DOHH2 (cell line): ENCODE measurements at regions not wholly inside any gene's neighbourhood (a gene's known extent, or its start where the extent isn't known, plus 50 kb on each side); places are given as distances from the start of the nearest gene placed in this dataset.
"Not testable (repeated sequence)": the region's sequence is repeated elsewhere in the genome, so short reads cannot be mapped to it uniquely, and the experiment has no call there.

ENCODE experiments used
- CTCF ChIP-seq: fragments of 200-600 bp; sonication (generic); IDR thresholded peaks from one replicate; pipeline ENCODE4 v1.5.1; 2014; ENCODE audit warnings: antibody characterized with exemption, mild to moderate bottlenecking, low read depth, low read length; ENCODE audit not compliant: poor library complexity, severe bottlenecking
- EZH2phosphoT487 ChIP-seq: fragments of 200-600 bp; sonication (generic); IDR thresholded peaks from 2 replicates; pipeline ENCODE4 v1.6.1; 2017; ENCODE audit warnings: borderline replicate concordance, mild to moderate bottlenecking, antibody characterized with exemption, low read length, moderate library complexity, mixed read lengths

GRCh38 chr7:66492405-66492804 is 136.3 kb upstream of the KCTD7 start:
- TF ChIP-seq CTCF, EZH2phosphoT487: not testable (repeated sequence)
